Type B pancreatic cell (in vitro differentiated cells): ENCODE measurements at regions not wholly inside any gene's neighbourhood (a gene's known extent, or its start where the extent isn't known, plus 50 kb on each side); places are given as distances from the start of the nearest gene placed in this dataset.

Experiments used
- DNase-seq: peaks from one replicate; pipeline ENCODE4 v3.0.0; 2021; ENCODE audit warnings: mixed read lengths; ENCODE audit not compliant: unreplicated experiment; ENCODE audit errors: extremely low spot score
- H3K27ac Mint-ChIP-seq: 2 replicates; pipeline ENCODE4 v1.8.0; 2021; ENCODE audit warnings: mild to moderate bottlenecking, mixed read lengths
- H3K27me3 Mint-ChIP-seq: 2 replicates; pipeline ENCODE4 v1.8.0; 2021; ENCODE audit warnings: mixed read lengths
- H3K36me3 Mint-ChIP-seq: 2 replicates; pipeline ENCODE4 v1.8.0; 2021; ENCODE audit warnings: mixed read lengths
- H3K4me1 Mint-ChIP-seq: one replicate; pipeline ENCODE4 v1.8.0; 2021; ENCODE audit warnings: mixed read lengths; ENCODE audit not compliant: unreplicated experiment
- H3K4me3 Mint-ChIP-seq: 2 replicates; pipeline ENCODE4 v1.8.0; 2021; ENCODE audit warnings: mild to moderate bottlenecking, mixed read lengths
- H3K9me3 Mint-ChIP-seq: 2 replicates; pipeline ENCODE4 v1.8.0; 2021; ENCODE audit warnings: mixed read lengths
- TF ChIP-seq, protein P1 (sequence below): fragments of 200-600 bp; sonication (generic); conservative IDR thresholded peaks from 2 replicates; pipeline ENCODE4 v1.5.0; 2021; ENCODE audit warnings: antibody characterized with exemption, mild to moderate bottlenecking

DNA sequence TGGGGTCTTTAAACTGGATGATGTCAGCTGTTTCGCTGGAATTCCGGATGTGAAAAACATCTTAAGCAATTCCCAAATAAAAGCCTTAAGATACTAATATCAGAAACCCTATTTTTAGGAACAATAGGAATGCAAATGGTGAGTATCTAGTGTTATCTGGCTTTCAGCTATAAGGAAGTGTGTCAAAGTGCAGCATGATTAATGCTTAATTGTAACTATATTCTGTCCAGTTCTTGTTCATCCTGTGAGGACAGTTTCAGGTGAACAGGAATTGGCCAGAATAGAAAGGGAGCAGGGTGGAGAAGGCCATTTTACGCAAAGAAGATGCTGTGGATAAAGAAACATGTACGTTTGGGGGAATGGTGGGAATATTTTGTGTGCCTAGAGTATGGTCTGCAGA, 108.2 kb downstream of the RASSF10 start:
- no peak overlapping the region for H3K4me3 Mint-ChIP-seq
- no peak for DNase-seq
- H3K9me3 Mint-ChIP-seq, result peaks cover 6% of the 10 kb centered on the region
- no peak overlapping the region for H3K27ac Mint-ChIP-seq
- H3K36me3 Mint-ChIP-seq, result no peaks in the 10 kb centered on the region
- TF ChIP-seq, protein P1, sequence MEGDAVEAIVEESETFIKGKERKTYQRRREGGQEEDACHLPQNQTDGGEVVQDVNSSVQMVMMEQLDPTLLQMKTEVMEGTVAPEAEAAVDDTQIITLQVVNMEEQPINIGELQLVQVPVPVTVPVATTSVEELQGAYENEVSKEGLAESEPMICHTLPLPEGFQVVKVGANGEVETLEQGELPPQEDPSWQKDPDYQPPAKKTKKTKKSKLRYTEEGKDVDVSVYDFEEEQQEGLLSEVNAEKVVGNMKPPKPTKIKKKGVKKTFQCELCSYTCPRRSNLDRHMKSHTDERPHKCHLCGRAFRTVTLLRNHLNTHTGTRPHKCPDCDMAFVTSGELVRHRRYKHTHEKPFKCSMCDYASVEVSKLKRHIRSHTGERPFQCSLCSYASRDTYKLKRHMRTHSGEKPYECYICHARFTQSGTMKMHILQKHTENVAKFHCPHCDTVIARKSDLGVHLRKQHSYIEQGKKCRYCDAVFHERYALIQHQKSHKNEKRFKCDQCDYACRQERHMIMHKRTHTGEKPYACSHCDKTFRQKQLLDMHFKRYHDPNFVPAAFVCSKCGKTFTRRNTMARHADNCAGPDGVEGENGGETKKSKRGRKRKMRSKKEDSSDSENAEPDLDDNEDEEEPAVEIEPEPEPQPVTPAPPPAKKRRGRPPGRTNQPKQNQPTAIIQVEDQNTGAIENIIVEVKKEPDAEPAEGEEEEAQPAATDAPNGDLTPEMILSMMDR, result no peak
- H3K27me3 Mint-ChIP-seq, result no peaks in the 10 kb centered on the region
- peaks cover 24% of the 10 kb centered on the region for H3K4me1 Mint-ChIP-seq

- Mint-ChIP-seq H3K9me3 (peaks cover 6% of the 10 kb centered on the region), H3K27ac (no peak overlapping the region)
- TF ChIP-seq, protein P1, result no peak
Measured at GRCh38 chr11:13118194-13118593, 109.1 kb downstream of the RASSF10 start.

DNA sequence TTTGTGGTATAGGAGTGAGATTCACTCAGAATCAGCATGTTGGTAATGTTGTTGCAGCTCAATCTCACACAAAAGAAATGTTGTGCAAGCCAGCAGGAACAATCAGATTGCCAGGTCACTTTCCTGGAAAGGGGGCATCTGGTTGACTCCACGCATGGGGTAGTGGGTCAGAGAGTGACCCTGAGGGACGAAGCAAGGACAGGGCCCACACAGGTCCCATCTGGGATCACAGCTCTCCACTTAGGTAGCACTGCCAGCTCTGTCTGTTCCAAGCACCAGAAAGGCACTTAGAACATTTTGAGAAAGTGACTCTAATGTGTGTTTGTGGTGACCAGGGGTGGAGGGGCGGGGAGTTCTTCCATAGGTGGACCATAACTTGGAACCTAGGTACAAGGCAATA, 109.5 kb downstream of the RASSF10 start:
- TF ChIP-seq, protein P1, result no peak
- H3K27me3 Mint-ChIP-seq, result no peaks in the 10 kb centered on the region
- H3K27ac Mint-ChIP-seq, result no peak overlapping the region
- no peak for DNase-seq
- peaks cover 6% of the 10 kb centered on the region for H3K9me3 Mint-ChIP-seq
- H3K4me1 Mint-ChIP-seq, result peaks cover 24% of the 10 kb centered on the region
- no peak overlapping the region for H3K4me3 Mint-ChIP-seq
- H3K36me3 Mint-ChIP-seq, result no peaks in the 10 kb centered on the region

More at GRCh38 chr11:13118194-13118593, 109.1 kb downstream of the RASSF10 start:
- no peaks in the 10 kb centered on the region for H3K36me3 Mint-ChIP-seq
- H3K4me1 Mint-ChIP-seq, result peaks cover 24% of the 10 kb centered on the region
- no peak for DNase-seq
- H3K4me3 Mint-ChIP-seq, result no peak overlapping the region
- no peaks in the 10 kb centered on the region for H3K27me3 Mint-ChIP-seq

DNA sequence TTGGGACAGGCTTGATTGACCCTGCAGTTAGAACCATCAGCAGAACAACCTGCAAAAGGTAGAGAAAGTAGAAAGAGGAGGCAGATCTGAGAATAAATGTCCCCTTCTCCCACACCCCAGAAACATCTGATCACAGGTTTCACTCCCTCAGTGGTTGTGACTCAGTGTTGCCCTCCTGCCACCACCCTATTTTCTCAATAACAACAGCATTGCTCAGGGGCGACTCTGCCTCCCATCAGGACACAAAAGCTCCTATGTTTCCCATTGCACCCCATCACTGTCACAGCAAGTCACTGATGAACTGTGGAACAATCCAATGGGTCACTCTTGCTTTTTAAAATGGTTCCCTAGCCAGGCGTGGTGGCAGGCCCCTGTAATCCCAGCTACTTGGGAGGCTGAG, 110.2 kb downstream of the RASSF10 start:
- TF ChIP-seq, protein P1, result no peak
- Mint-ChIP-seq H3K4me3 (no peak overlapping the region), H3K27me3 (no peaks in the 10 kb centered on the region), H3K36me3 (no peaks in the 10 kb centered on the region), H3K9me3 (peaks cover 6% of the 10 kb centered on the region), H3K27ac (no peak overlapping the region), H3K4me1 (peaks cover 24% of the 10 kb centered on the region)
- DNase-seq, result no peak

DNA sequence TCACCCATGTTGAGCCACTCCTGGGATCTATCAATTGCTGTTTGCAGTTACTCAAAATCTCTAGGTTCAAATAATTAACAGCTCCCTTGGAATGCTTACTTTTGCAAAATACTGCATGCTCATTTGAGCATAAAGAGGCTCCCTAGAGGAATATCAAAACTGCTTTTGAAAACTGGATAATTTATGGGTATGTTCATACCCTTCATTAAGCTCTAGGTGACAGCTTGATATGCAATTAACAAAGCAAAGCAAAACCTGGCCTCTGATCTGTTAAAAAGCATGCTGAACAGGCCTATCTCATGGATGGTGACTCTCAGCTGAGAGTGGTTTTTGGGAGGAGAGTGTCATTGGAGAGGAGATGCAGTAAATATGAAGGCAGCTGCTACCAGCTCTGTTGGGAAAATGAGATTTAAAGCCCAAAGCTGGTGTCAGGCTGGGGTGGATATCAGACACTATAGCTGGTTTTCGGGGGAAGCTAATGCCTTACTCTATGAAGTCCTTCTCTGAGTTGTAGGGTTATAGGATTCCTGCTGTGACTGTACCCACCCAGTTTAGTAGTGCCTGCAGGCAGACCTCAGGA, 110.9 kb downstream of the RASSF10 start:
- no peak overlapping the region for H3K27ac Mint-ChIP-seq
- no peak for DNase-seq
- TF ChIP-seq, protein P1, result no peak
- no peaks in the 10 kb centered on the region for H3K27me3 Mint-ChIP-seq
- peaks cover 6% of the 10 kb centered on the region for H3K9me3 Mint-ChIP-seq
- H3K4me1 Mint-ChIP-seq, result peaks cover 17% of the 10 kb centered on the region
- H3K4me3 Mint-ChIP-seq, result no peak overlapping the region
- H3K36me3 Mint-ChIP-seq, result no peaks in the 10 kb centered on the region

DNA sequence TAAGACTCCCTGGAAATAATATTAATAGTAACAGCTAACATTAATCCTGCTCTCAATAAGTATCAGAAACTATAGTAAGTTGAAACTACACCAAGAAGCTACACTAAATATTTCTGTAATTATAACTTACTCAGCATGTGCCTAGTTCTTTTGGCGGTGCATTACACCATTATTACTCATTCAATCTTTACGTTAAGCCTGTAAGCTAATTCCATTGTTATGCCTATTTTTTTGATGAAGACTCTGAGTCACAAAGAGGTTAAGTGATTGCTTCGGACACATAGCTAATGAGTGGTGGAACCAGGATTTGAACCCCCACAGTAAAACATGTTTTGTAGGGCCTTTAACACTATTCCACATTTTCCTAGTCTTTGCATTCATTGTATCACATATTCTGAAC, 111.6 kb downstream of the RASSF10 start:
- Mint-ChIP-seq H3K4me1 (peaks cover 12% of the 10 kb centered on the region), H3K27ac (no peak overlapping the region), H3K9me3 (peaks cover 6% of the 10 kb centered on the region), H3K36me3 (no peaks in the 10 kb centered on the region), H3K4me3 (no peak overlapping the region), H3K27me3 (no peaks in the 10 kb centered on the region)
- TF ChIP-seq, protein P1, result no peak
- no peak for DNase-seq
